ENCODE measurements at regions not wholly inside any gene's neighbourhood (a gene's known extent, or its start where the extent isn't known, plus 50 kb on each side); places are given as distances from the start of the nearest gene placed in this dataset.

GRCh38 chr9:19967216-19967887, 178.5 kb upstream of the SLC24A2 start:
- TF ChIP-seq POLR2A (IDR thresholded peaks at IDR 0.05; ENCODE audit: low read length), result no peak
- TF ChIP-seq GATA1 (IDR thresholded peaks at IDR 0.05; ENCODE audit: low read depth, low read length), result no peak

Data from erythroblast (primary cell).